ENCODE measurements at regions not wholly inside any gene's neighbourhood (a gene's known extent, or its start where the extent isn't known, plus 50 kb on each side); places are given as distances from the start of the nearest gene placed in this dataset.

- no peak for TF ChIP-seq CTCF (IDR thresholded peaks at IDR 0.05; ENCODE audit: control extremely low read depth, extremely low read depth)
- Histone ChIP-seq H3K4me1 (ENCODE audit: control insufficient read depth in 5 of 5, insufficient read depth in 5 of 5, low read length in 5 of 5) (peaks cover 0 to 2% (median 0%) of the 10 kb centered on the region in 5 donors), H3K9me3 (ENCODE audit: control insufficient read depth in 4 of 4, insufficient read depth in 3 of 4, low read length in 3 of 4) (peaks cover 0 to 2% (median 0%) of the 10 kb centered on the region in 4 donors), H3K27ac (ENCODE audit: low read depth in 1 of 2, low read length in 1 of 2) (no peak overlapping the region), H3K36me3 (ENCODE audit: control insufficient read depth in 4 of 4, insufficient read depth in 4 of 4, low read length in 4 of 4) (no peaks in the 10 kb centered on the region), H3K27me3 (ENCODE audit: control insufficient read depth in 3 of 3, insufficient read depth in 3 of 3, low read length in 2 of 3) (no peaks in the 10 kb centered on the region), H3K4me3 (no peak overlapping the region), H3K9ac (ENCODE audit: insufficient read depth in 1 of 2, low read length in 2 of 2) (no peak overlapping the region)
- 83 to 91% methylated on average over 7 of the region's 7 CpGs for WGBS, 2 donors
- no peak for DNase-seq
- ATAC-seq (ENCODE audit: insufficient read depth, low FRiP score), result no peak
These were observed 133.1 kb downstream of the SETD4 start for GRCh38 chr21:35927262-35927661.

GRCh38 chr21:35926003-35926740 lies 134.2 kb downstream of the SETD4 start:
- ATAC-seq (ENCODE audit: insufficient read depth, low FRiP score) (no peak), DNase-seq (peak in 1 of 3 donors; percentile 16)
- no peak for TF ChIP-seq CTCF (IDR thresholded peaks at IDR 0.05; ENCODE audit: control extremely low read depth, extremely low read depth)
- Histone ChIP-seq H3K9ac (ENCODE audit: insufficient read depth in 1 of 2, low read length in 2 of 2) (no peak overlapping the region), H3K4me1 (ENCODE audit: control insufficient read depth in 5 of 5, insufficient read depth in 5 of 5, low read length in 5 of 5) (peaks cover 0 to 2% (median 0%) of the 10 kb centered on the region in 5 donors), H3K36me3 (ENCODE audit: control insufficient read depth in 4 of 4, insufficient read depth in 4 of 4, low read length in 4 of 4) (no peaks in the 10 kb centered on the region), H3K4me3 (no peak overlapping the region), H3K27ac (ENCODE audit: low read depth in 1 of 2, low read length in 1 of 2) (no peak overlapping the region), H3K27me3 (ENCODE audit: control insufficient read depth in 3 of 3, insufficient read depth in 3 of 3, low read length in 2 of 3) (no peaks in the 10 kb centered on the region), H3K9me3 (ENCODE audit: control insufficient read depth in 4 of 4, insufficient read depth in 3 of 4, low read length in 3 of 4) (peaks cover 0 to 2% (median 0%) of the 10 kb centered on the region in 4 donors)
- 74 to 88% methylated on average over 3 of the region's 3 CpGs for WGBS, 2 donors

GRCh38 chr21:35925497-35925896 lies 134.8 kb downstream of the SETD4 start:
- Histone ChIP-seq H3K4me3 (no peak overlapping the region), H3K27ac (ENCODE audit: low read depth in 1 of 2, low read length in 1 of 2) (no peak overlapping the region), H3K4me1 (ENCODE audit: control insufficient read depth in 5 of 5, insufficient read depth in 5 of 5, low read length in 5 of 5) (peaks cover 0 to 2% (median 0%) of the 10 kb centered on the region in 5 donors), H3K9me3 (ENCODE audit: control insufficient read depth in 4 of 4, insufficient read depth in 3 of 4, low read length in 3 of 4) (peaks cover 0 to 2% (median 0%) of the 10 kb centered on the region in 4 donors), H3K36me3 (ENCODE audit: control insufficient read depth in 4 of 4, insufficient read depth in 4 of 4, low read length in 4 of 4) (no peaks in the 10 kb centered on the region), H3K9ac (ENCODE audit: insufficient read depth in 1 of 2, low read length in 2 of 2) (no peak overlapping the region), H3K27me3 (ENCODE audit: control insufficient read depth in 3 of 3, insufficient read depth in 3 of 3, low read length in 2 of 3) (no peaks in the 10 kb centered on the region)
- no peak for TF ChIP-seq CTCF (IDR thresholded peaks at IDR 0.05; ENCODE audit: control extremely low read depth, extremely low read depth)
- ATAC-seq (ENCODE audit: insufficient read depth, low FRiP score), result no peak
- WGBS, 2 donors, result 29 to 33% methylated on average over 6 of the region's 6 CpGs
- DNase-seq, result peak; percentile 57 to 82 (median 62)
